A673 (cell line): ENCODE measurements at regions not wholly inside any gene's neighbourhood (a gene's known extent, or its start where the extent isn't known, plus 50 kb on each side); places are given as distances from the start of the nearest gene placed in this dataset.

Source experiments
- BruUV-seq: library from RNA; stranded (reverse); fragments of 400-500 nt; replicated peaks from 2 replicates; lab custom pipeline; 2021; lab: Mats Ljungman, UMichigan
- CTCF ChIA-PET: fragments of 300-600 bp; sonication (Branson Sonifier 250); formaldehyde crosslinking; loops from one replicate; lab custom pipeline; 2022; ENCODE audit warnings: antibody characterized with exemption; lab: Charles Lee
- POLR2A ChIA-PET: fragments of 300-600 bp; sonication (Branson Sonifier 250); formaldehyde crosslinking; loops from one replicate; lab custom pipeline; 2022; ENCODE audit warnings: antibody characterized with exemption; ENCODE audit not compliant: low non-redundant PET; lab: Charles Lee
- DNase-seq: peaks from one replicate; pipeline ENCODE4 v3.0.0-alpha.2; 2015; ENCODE audit warnings: low spot score
- H3K27ac ChIP-seq: fragments of 200-600 bp; sonication (generic); 2 replicates; pipeline ENCODE4 v1.5.1; 2016; ENCODE audit warnings: mixed run types, low read depth, mild to moderate bottlenecking, mixed read lengths, antibody characterized with exemption, low read length; ENCODE audit not compliant: poor library complexity, severe bottlenecking
- H3K27me3 ChIP-seq: fragments of 200-600 bp; sonication (generic); replicated peaks from 2 replicates; pipeline ENCODE4 v1.6.1; 2017; ENCODE audit warnings: mixed run types, low read depth, mild to moderate bottlenecking, mixed read lengths, antibody characterized with exemption, low read length; ENCODE audit not compliant: insufficient read depth, poor library complexity
- H3K36me3 ChIP-seq: fragments of 200-600 bp; sonication (generic); 2 replicates; pipeline ENCODE4 v1.6.1; 2016; ENCODE audit warnings: mixed run types, mild to moderate bottlenecking, mixed read lengths, antibody characterized with exemption, low read length; ENCODE audit not compliant: insufficient read depth, poor library complexity, severe bottlenecking
- H3K4me1 ChIP-seq: fragments of 200-600 bp; sonication (generic); 2 replicates; pipeline ENCODE4 v1.6.1; 2017; ENCODE audit warnings: mixed run types, mild to moderate bottlenecking, mixed read lengths, antibody characterized with exemption, low read length; ENCODE audit not compliant: insufficient read depth, poor library complexity, severe bottlenecking
- H3K4me3 ChIP-seq: fragments of 200-600 bp; sonication (generic); 2 replicates; pipeline ENCODE4 v1.5.1; 2016; ENCODE audit warnings: low read depth, mixed run types, mild to moderate bottlenecking, mixed read lengths, low read length; ENCODE audit not compliant: poor library complexity, severe bottlenecking
- H3K9me3 ChIP-seq: fragments of 200-600 bp; sonication (generic); 2 replicates; pipeline ENCODE4 v1.6.1; 2016; ENCODE audit warnings: mixed run types, low read depth, mild to moderate bottlenecking, mixed read lengths, antibody characterized with exemption, low read length; ENCODE audit not compliant: poor library complexity, severe bottlenecking
- CTCF ChIP-seq: fragments of 300-800, 200-600 bp; sonication (generic); conservative IDR thresholded peaks from 2 replicates; pipeline ENCODE4 v1.5.1; 2017; ENCODE audit warnings: low read depth, mild to moderate bottlenecking, antibody characterized with exemption, low read length, moderate library complexity, mixed read lengths
- EZH2 ChIP-seq: fragments of 200-600 bp; sonication (generic); IDR thresholded peaks from 2 replicates; pipeline ENCODE4 v1.6.1; 2017; ENCODE audit warnings: borderline replicate concordance, low read depth, mild to moderate bottlenecking, mixed read lengths, antibody characterized with exemption, low read length; ENCODE audit not compliant: poor library complexity, severe bottlenecking
- intact Hi-C: fragments of 100-400 bp; cut with micrococcal nuclease; formaldehyde crosslinking; loops from one replicate; pipeline ENCODE4 v1.10.0; 2022; ENCODE audit not compliant: unreplicated experiment

GRCh38 chr4:3654036-3654807 lies 112.0 kb upstream of the ADRA2C start:
- peaks cover 39% of the 10 kb centered on the region for H3K4me1 ChIP-seq
- CTCF ChIA-PET = no interaction called here
- H3K4me3 ChIP-seq = no peak overlapping the region
- DNase-seq = no peak
- H3K27me3 ChIP-seq = no peaks in the 10 kb centered on the region
- no peak overlapping the region for H3K27ac ChIP-seq
- no peaks in the 10 kb centered on the region for H3K36me3 ChIP-seq
- BruUV-seq = no TSS peak
- intact Hi-C loops = no loop called here
- POLR2A ChIA-PET = no interaction called here
- H3K9me3 ChIP-seq = no peaks in the 10 kb centered on the region
- no peak for TF ChIP-seq EZH2
- no peak for TF ChIP-seq CTCF

DNA sequence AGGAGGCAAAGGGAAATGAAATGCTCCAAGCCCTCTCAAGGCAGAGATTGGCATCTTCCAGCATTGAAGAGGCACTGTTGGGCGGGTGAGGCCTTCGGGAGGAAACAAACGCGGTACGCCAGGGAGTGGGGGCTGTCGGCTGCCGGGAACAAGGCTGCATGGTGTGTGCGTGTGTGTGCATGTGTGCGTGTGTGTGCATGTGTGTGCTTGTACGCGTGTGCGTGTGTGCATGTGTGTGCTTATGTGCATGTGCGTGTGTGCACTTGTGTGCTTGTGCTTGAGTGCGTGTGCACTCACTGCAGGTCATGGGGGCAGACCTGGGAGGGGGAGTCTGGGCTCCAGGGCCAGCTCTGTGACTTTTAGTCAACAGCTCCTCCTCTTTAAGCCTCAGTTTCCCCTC lies 113.6 kb upstream of the ADRA2C start:
- Histone ChIP-seq H3K4me1 (peaks cover 25% of the 10 kb centered on the region), H3K27me3 (no peaks in the 10 kb centered on the region), H3K4me3 (no peak overlapping the region), H3K27ac (no peak overlapping the region), H3K9me3 (no peaks in the 10 kb centered on the region), H3K36me3 (no peaks in the 10 kb centered on the region)
- intact Hi-C loops = no loop called here
- BruUV-seq = no TSS peak
- TF ChIP-seq CTCF = no peak
- no peak for DNase-seq
- ChIA-PET POLR2A (no interaction called here), CTCF (no interaction called here)

DNA sequence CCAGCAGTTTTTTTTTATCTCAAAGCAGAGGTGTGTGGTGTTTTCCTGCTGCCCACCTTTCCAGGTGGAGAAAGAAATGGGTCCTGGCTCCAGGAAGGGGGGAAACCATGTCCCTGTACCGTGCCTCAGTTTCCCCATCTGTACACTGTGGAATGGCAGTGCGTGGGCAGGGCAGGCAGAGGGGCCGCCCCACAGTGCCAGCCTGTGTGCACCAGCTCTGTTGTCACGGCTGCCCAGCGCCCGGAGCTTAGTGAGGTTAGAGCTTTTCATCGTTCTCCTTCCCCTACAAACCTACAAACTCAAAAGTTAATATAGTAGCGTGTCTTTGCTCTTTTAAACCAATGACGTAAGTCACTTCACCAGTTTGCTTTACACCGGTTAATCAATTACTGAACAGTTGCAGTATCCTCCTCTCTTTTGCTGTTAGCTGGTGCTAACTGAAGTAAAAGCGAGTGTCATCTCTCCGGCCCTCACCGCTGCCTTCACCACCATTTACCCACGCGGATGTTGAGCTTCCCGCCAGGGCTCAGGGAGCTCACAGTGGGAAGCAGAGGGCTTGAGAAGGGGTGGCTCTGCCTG lies 114.8 kb upstream of the ADRA2C start:
- no TSS peak for BruUV-seq
- no peaks in the 10 kb centered on the region for H3K36me3 ChIP-seq
- CTCF ChIA-PET = no interaction called here

More for the DNA sequence above, 114.8 kb upstream of the ADRA2C start:
- Histone ChIP-seq H3K4me3 (no peak overlapping the region), H3K27me3 (no peaks in the 10 kb centered on the region), H3K27ac (no peak overlapping the region), H3K9me3 (no peaks in the 10 kb centered on the region), H3K4me1 (peaks cover 13% of the 10 kb centered on the region)
- DNase-seq = no peak
- no peak for TF ChIP-seq CTCF
- TF ChIP-seq EZH2 = no peak
- intact Hi-C loops = no loop called here
- POLR2A ChIA-PET = no interaction called here
